AG04450 (cell line): ENCODE measurements at regions not wholly inside any gene's neighbourhood (a gene's known extent, or its start where the extent isn't known, plus 50 kb on each side); places are given as distances from the start of the nearest gene placed in this dataset.
"Not testable (repeated sequence)": the region's sequence is repeated elsewhere in the genome, so short reads cannot be mapped to it uniquely, and the experiment has no call there.

Source experiments
- CTCF ChIA-PET: fragments of 300-600, 350-600 bp; formaldehyde crosslinking; extraction: SDS; loops from one replicate; lab custom pipeline; 2022; ENCODE audit warnings: antibody characterized with exemption, inconsistent platforms; lab: Charles Lee
- POLR2A ChIA-PET: fragments of 350-600 bp; formaldehyde crosslinking; extraction: SDS; loops from one replicate; lab custom pipeline; 2021; ENCODE audit warnings: antibody characterized with exemption, inconsistent platforms; lab: Yijun Ruan, JAX
- DNase-seq: peaks from one replicate; pipeline ENCODE4 v3.0.0-alpha.2; 2011; ENCODE audit warnings: low read depth, low spot score
- H3K27ac ChIP-seq: one replicate; pipeline ENCODE4 v1.5.1; 2012; ENCODE audit warnings: low read depth, low read length, control low read depth
- H3K27me3 ChIP-seq: one replicate; pipeline ENCODE4 v1.6.0; 2012; ENCODE audit warnings: low read length; ENCODE audit not compliant: control insufficient read depth, insufficient read depth
- H3K4me3 ChIP-seq: 2 replicates; pipeline ENCODE4 v1.5.1; 2011; ENCODE audit warnings: mild to moderate bottlenecking, low read depth, low read length, control low read depth
- H3K9me3 ChIP-seq: 2 replicates; pipeline ENCODE4 v1.5.1; 2012; ENCODE audit warnings: low read length; ENCODE audit not compliant: control insufficient read depth, insufficient read depth
- TF ChIP-seq, protein P1 (sequence below): IDR thresholded peaks from 2 replicates; pipeline ENCODE4 v1.5.1; 2011; ENCODE audit warnings: low read depth, low read length, control low read depth, inconsistent platforms

DNA sequence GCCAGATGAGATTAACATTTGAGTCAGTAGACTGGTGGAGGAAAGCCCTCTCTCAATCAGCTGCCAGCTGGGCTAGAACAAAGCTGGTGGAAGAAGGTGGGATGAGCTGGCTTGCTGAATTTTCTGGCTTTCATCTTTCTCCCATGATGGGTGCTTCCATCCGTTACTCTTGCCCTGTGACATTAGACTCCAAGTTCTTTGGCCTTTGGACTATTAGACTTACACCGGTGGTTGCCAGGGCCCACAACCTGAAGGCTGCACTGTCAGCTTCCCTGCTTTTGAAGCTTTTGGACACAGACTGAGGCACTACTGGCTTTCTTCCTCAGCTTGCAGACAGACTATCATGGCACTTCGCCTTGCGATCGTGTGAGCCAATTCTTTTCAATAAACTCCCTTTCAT, 642.7 kb downstream of the TAF11L14 start:
- Histone ChIP-seq H3K27me3 (no peaks in the 10 kb centered on the region), H3K4me3 (no peak overlapping the region), H3K9me3 (no peaks in the 10 kb centered on the region), H3K27ac (no peak overlapping the region)
- DNase-seq: no peak
- POLR2A ChIA-PET: no interaction called here
- TF ChIP-seq, protein P1, sequence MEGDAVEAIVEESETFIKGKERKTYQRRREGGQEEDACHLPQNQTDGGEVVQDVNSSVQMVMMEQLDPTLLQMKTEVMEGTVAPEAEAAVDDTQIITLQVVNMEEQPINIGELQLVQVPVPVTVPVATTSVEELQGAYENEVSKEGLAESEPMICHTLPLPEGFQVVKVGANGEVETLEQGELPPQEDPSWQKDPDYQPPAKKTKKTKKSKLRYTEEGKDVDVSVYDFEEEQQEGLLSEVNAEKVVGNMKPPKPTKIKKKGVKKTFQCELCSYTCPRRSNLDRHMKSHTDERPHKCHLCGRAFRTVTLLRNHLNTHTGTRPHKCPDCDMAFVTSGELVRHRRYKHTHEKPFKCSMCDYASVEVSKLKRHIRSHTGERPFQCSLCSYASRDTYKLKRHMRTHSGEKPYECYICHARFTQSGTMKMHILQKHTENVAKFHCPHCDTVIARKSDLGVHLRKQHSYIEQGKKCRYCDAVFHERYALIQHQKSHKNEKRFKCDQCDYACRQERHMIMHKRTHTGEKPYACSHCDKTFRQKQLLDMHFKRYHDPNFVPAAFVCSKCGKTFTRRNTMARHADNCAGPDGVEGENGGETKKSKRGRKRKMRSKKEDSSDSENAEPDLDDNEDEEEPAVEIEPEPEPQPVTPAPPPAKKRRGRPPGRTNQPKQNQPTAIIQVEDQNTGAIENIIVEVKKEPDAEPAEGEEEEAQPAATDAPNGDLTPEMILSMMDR: no peak
- CTCF ChIA-PET: interaction anchor here (3.4 kb wide), 1 partner anchor 1061 kb away, joined by 20 read pairs; no protein-coding TSS in a partner anchor

DNA sequence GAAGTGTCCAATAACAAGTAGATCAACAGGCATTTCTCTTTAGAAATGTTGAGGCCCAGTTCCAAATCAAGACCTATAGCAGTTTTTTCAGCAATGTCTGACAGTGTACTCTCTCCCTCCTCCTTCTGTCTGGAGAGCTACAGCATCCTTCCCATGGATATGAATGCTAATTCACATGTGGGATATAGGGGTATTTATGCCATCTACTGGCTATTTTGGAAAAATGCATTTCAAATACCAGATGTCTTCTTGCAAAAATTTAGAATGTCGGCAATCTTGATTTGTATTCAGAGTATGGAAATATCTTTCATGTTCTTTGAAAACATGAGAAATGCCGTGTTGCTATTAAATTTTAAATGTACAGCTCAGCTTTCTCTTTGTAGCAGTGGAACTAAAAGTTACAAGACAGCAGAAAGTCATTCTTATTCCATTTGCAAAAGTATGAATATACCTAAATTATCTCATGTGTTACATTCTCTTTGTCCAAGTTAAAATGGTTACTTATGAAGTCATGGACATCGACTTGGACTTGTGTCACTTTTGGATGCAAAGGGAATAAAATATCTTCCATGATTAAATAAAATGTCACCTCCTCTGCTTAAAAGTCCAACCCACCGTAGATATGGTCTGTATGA, 647.8 kb downstream of the TAF11L14 start:
- TF ChIP-seq, protein P1: peak; percentile 62
- CTCF ChIA-PET: interaction anchor here (1.1 to 2.7 kb wide), 5 partner anchors 23 to 1078 kb away, joined by 3 to 93 read pairs (median 4); partner anchors contain the start of gene BASP1
- no peak overlapping the region for H3K4me3 ChIP-seq
- H3K27me3 ChIP-seq: no peaks in the 10 kb centered on the region
- DNase-seq: peak; percentile 33
- POLR2A ChIA-PET: interaction anchor here (0.6 kb wide), 1 partner anchor 602 kb away, joined by 3 read pairs; no protein-coding TSS in a partner anchor
- H3K27ac ChIP-seq: no peak overlapping the region
- no peaks in the 10 kb centered on the region for H3K9me3 ChIP-seq

DNA sequence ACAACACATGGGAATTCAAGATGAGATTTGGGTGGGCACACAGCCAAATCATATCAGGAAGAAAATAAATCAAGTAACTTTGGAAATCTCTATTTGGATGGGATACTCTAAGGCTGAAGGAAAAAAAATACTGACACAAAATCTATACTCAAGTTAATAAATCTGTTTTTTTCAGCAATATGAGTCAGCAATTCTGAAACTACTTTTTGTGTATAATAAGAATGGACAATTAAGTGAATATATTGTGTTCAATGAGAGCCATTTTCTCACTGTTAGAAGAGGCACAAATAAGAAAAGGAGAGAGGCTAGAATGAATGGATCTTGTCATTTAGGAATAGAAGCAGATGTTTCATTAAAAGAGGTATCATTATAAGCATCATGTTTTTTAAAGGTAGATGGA, 651.0 kb downstream of the TAF11L14 start:
- no peak for DNase-seq
- no peaks in the 10 kb centered on the region for H3K9me3 ChIP-seq
- no peak overlapping the region for H3K27ac ChIP-seq
- CTCF ChIA-PET: interaction anchor here (6.0 kb wide), 1 partner anchor 1069 kb away, joined by 53 read pairs; the partner anchor contains the start of gene BASP1
- H3K27me3 ChIP-seq: no peaks in the 10 kb centered on the region
- TF ChIP-seq, protein P1: no peak
- H3K4me3 ChIP-seq: no peak overlapping the region
- POLR2A ChIA-PET: no interaction called here

DNA sequence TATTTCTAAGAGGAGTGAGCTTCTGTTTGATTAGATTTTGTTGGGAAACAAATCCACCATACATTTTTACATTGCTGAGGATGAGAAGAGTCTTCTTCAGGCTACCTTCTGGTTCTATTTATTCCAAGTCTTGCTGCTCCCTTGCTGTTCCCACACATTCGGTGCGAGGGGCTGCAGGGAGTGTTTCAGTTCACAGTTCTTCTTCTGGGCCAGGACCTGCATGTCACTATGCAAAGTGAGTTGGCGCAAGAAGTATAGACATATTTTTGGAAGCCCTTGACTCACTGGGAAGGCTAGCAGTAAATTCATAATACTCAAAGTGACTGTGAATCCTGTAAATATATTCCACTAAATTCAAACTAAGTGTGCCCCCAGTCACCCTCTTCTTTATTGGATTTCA, 657.9 kb downstream of the TAF11L14 start:
- TF ChIP-seq, protein P1: no peak
- no peak overlapping the region for H3K27ac ChIP-seq
- no peak for DNase-seq
- H3K9me3 ChIP-seq: no peaks in the 10 kb centered on the region
- ChIA-PET POLR2A (no interaction called here), CTCF (no interaction called here)
- no peaks in the 10 kb centered on the region for H3K27me3 ChIP-seq
- H3K4me3 ChIP-seq: no peak overlapping the region

DNA sequence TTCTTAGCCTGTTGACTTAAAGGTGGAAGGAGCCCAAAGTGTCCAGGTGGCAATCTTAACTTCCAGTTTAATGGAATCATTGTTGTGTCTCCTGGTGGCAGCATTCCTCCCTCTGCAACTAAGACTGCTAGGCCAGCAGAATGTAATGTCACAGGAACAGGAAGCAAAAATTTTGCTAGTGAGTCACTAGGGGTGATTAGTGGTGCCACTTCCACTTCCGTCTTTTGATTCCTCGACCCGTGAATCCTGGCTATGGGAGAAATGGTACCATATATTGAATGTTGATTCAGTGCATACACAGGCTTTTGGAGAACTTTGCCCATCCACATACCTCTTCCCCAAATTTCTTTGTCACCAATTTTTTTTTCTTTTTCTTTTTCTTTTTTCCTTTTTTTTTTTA, 661.4 kb downstream of the TAF11L14 start:
- H3K27me3 ChIP-seq, DNase-seq, H3K4me3 ChIP-seq, POLR2A ChIA-PET, H3K27ac ChIP-seq, H3K9me3 ChIP-seq: not testable (repeated sequence)
- CTCF ChIA-PET: interaction anchor here (1.6 kb wide), 1 partner anchor 1080 kb away, joined by 5 read pairs; no protein-coding TSS in a partner anchor
